ENCODE measurements at regions not wholly inside any gene's neighbourhood (a gene's known extent, or its start where the extent isn't known, plus 50 kb on each side); places are given as distances from the start of the nearest gene placed in this dataset.

DNA sequence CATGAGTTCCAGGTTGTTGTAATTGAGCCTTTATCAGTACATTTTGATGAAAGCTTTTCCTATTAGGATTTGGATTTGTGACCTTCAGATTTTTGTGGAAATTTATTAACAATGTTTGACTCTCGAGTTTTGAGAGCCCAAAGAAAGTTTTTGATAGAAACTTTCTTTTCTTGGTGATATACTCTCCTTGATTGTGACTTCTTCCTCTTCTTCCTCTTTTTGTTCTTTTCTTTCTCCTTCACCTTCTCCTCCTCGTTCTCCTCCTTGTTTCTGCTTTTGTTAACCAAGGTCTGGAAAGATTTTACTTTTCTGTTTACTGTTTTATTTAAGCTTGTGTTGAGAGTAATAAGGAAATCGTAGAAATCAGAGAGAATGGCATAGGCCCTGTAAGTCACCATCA is 182.4 kb downstream of the TRIM27 start:
- intact Hi-C loops (cut with DNase I) = no loop called here
- Histone ChIP-seq H3K36me3 (no peaks in the 10 kb centered on the region), H3K27me3 (peaks cover 2% of the 10 kb centered on the region), H3K4me3 (no peak overlapping the region), H3K4me1 (ENCODE audit: insufficient read depth) (no peaks in the 10 kb centered on the region), H3K9me3 (peaks cover 0 to 8% of the 10 kb centered on the region in 2 donors), H3K27ac (no peak overlapping the region)
- 49 to 63% (median 52%) methylated on average over 3 of the region's 3 CpGs for WGBS, 3 donors
- DNase-seq = no peak
- no peak for TF ChIP-seq POLR2A (IDR thresholded peaks at IDR 0.05)

DNA sequence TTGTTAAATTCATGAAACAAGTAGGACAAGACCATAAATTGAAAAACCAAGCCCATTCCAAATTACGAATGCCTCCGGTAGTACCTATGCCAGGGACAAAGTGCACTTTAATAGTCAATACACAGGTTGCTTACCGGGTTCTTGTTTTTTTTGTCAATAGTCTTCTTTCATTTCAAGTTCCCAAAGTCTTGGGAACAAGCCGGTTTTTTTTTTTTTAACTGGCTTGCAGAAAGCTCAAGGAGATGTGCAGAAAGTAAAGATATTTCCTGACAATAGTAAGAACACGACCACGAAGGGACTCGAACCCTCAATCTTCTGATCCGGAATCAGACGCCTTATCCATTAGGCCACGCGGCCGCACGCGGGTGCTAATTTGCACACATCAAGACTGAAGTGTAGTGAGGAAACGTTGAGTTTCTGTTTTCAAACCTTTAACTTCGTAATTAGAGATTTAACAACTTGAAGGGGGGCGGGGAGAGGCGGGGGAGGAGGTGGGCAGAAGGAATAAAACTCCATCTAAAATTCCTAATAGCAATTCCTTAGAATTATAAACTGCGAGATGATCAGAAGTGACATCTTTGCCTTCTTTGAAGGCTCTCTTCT is 181.0 kb downstream of the TRIM27 start:
- no peak for DNase-seq
- no peaks in the 10 kb centered on the region for H3K36me3 ChIP-seq
- intact Hi-C loops (cut with DNase I) = no loop called here
- H3K4me1 ChIP-seq (ENCODE audit: insufficient read depth) = no peaks in the 10 kb centered on the region
- peaks cover 0 to 8% of the 10 kb centered on the region in 2 donors for H3K9me3 ChIP-seq
- WGBS, 3 donors = 6 to 19% (median 9%) methylated on average over 19 of the region's 19 CpGs
- H3K27ac ChIP-seq = no peak overlapping the region
- H3K27me3 ChIP-seq = no peaks in the 10 kb centered on the region
- no peak for TF ChIP-seq EP300 (IDR thresholded peaks at IDR 0.05)
- TF ChIP-seq, protein P1, sequence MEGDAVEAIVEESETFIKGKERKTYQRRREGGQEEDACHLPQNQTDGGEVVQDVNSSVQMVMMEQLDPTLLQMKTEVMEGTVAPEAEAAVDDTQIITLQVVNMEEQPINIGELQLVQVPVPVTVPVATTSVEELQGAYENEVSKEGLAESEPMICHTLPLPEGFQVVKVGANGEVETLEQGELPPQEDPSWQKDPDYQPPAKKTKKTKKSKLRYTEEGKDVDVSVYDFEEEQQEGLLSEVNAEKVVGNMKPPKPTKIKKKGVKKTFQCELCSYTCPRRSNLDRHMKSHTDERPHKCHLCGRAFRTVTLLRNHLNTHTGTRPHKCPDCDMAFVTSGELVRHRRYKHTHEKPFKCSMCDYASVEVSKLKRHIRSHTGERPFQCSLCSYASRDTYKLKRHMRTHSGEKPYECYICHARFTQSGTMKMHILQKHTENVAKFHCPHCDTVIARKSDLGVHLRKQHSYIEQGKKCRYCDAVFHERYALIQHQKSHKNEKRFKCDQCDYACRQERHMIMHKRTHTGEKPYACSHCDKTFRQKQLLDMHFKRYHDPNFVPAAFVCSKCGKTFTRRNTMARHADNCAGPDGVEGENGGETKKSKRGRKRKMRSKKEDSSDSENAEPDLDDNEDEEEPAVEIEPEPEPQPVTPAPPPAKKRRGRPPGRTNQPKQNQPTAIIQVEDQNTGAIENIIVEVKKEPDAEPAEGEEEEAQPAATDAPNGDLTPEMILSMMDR (IDR thresholded peaks at IDR 0.05) = no peak
- TF ChIP-seq POLR2A (IDR thresholded peaks at IDR 0.05) = no peak
- no peak overlapping the region for H3K4me3 ChIP-seq

DNA sequence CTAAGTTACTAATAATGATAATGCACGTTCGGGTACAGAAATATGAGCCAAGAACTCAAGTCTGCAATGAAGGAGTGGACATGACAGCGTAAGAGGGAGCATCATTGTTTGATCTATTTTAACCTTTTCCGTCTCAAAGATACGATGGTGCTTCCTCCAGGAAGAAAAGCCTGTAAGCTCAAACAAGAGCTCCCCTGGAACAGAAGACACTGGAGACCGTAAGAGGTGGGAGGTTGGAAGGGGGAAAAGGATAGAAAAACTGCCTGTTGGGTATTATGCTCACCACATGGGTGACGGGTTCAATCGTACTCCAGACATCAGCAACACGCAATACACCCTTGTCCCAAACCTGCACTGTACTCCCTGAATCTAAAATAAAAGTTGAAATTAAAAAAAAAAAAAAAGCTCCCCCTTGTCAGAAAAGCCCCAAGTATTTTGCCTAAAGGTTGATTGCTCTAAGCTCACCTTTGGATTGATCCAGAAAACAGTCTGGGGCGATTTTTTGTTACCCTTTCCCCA is 180.5 kb downstream of the TRIM27 start:
- WGBS, 3 donors = 26 to 63% (median 31%) methylated on average over 10 of the region's 10 CpGs
- no peaks in the 10 kb centered on the region for H3K27me3 ChIP-seq
- intact Hi-C loops (cut with DNase I) = no loop called here
- H3K36me3 ChIP-seq = no peaks in the 10 kb centered on the region
- H3K4me3 ChIP-seq = no peak overlapping the region
- H3K4me1 ChIP-seq (ENCODE audit: insufficient read depth) = no peaks in the 10 kb centered on the region
- H3K27ac ChIP-seq = no peak overlapping the region
- H3K9me3 ChIP-seq = peaks cover 0 to 6% of the 10 kb centered on the region in 2 donors
- DNase-seq = no peak
- no peak for TF ChIP-seq POLR2A (IDR thresholded peaks at IDR 0.05)
- TF ChIP-seq, protein P1 (IDR thresholded peaks at IDR 0.05) = no peak
- TF ChIP-seq EP300 (IDR thresholded peaks at IDR 0.05) = no peak

DNA sequence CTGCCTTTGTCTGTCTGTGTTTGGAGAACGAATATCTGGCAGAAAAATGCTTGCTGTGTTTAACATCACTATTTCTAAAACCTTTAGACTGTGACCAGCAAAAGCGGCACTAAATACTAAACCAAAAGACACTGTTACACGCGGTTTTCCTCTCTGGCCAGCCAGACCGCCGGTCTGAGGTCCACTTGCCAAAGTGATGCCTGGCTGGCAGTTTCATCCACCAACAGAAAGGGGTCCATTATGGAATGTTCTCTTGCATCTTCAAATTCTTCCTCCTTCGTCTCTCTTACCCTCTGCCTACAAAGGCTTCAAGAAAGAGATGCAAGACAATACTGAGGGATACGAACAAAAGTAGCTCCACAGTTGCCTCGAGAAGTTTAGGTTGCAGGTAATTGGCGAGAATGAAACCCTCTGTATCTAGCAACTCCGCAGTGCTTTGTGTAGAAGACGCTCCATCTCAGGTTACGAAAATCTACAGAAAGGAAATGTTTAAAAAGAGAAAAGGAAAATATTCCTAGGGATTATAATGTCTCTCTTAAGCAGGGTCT is 176.6 kb downstream of the TRIM27 start:
- WGBS, 3 donors = 56 to 60% (median 56%) methylated on average over 13 of the region's 13 CpGs
- H3K27ac ChIP-seq = no peak overlapping the region
- no peaks in the 10 kb centered on the region for H3K9me3 ChIP-seq
- intact Hi-C loops (cut with DNase I) = no loop called here
- no peak for TF ChIP-seq POLR2A (IDR thresholded peaks at IDR 0.05)
- TF ChIP-seq, protein P1 (IDR thresholded peaks at IDR 0.05) = no peak
- no peaks in the 10 kb centered on the region for H3K36me3 ChIP-seq
- DNase-seq = no peak
- no peaks in the 10 kb centered on the region for H3K4me1 ChIP-seq (ENCODE audit: insufficient read depth)
- no peaks in the 10 kb centered on the region for H3K27me3 ChIP-seq
- H3K4me3 ChIP-seq = no peak overlapping the region

DNA sequence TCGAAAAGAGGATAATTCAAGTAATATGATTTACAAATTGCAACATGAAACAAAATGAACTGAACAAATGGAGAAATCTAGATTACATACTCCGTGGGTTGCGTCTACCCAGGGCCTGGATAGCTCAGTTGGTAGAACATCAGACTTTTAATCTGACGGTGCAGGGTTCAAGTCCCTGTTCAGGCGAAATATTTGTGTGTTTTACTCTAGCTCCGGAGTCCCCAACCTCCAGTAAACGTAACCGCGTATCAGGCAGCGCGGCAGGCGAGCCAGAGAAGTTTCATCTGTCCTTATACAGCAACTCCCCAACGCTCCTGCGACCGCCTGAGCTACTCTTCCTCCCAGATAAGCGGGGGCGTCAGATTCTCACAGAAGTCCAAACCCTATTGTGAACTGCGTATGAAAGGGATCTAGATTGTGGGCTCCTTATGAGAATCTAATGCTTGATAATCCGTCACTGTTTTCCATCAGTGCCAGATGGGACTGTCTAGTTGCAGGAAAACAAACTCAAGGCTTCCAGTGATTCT is 176.1 kb downstream of the TRIM27 start:
- DNase-seq = peak in 2 of 5 donors; percentile 50 to 55
- no peaks in the 10 kb centered on the region for H3K9me3 ChIP-seq
- intact Hi-C loops (cut with DNase I) = no loop called here
- 8 to 14% (median 12%) methylated on average over 19 of the region's 19 CpGs for WGBS, 3 donors
- no peak overlapping the region for H3K4me3 ChIP-seq
- no peak overlapping the region for H3K27ac ChIP-seq
- H3K27me3 ChIP-seq = no peaks in the 10 kb centered on the region
- TF ChIP-seq, protein P1 (IDR thresholded peaks at IDR 0.05) = no peak
- TF ChIP-seq POLR2A (IDR thresholded peaks at IDR 0.05) = no peak
- no peak for TF ChIP-seq EP300 (IDR thresholded peaks at IDR 0.05)
- no peaks in the 10 kb centered on the region for H3K4me1 ChIP-seq (ENCODE audit: insufficient read depth)
- no peaks in the 10 kb centered on the region for H3K36me3 ChIP-seq

Measured in ovary (tissue), 7 donors.